HG03342 (cell line): ENCODE measurements at regions not wholly inside any gene's neighbourhood (a gene's known extent, or its start where the extent isn't known, plus 50 kb on each side); places are given as distances from the start of the nearest gene placed in this dataset.
A peak's percentile ranks its signal among the peaks of the same experiment; 100 is the strongest.

Source experiments
- ATAC-seq: cut with Tn5 transposase; IDR thresholded peaks from one replicate; pipeline ENCODE4 v1.9.1; 2021; ENCODE audit warnings: mild to moderate bottlenecking, moderate library complexity; ENCODE audit not compliant: unreplicated experiment

DNA sequence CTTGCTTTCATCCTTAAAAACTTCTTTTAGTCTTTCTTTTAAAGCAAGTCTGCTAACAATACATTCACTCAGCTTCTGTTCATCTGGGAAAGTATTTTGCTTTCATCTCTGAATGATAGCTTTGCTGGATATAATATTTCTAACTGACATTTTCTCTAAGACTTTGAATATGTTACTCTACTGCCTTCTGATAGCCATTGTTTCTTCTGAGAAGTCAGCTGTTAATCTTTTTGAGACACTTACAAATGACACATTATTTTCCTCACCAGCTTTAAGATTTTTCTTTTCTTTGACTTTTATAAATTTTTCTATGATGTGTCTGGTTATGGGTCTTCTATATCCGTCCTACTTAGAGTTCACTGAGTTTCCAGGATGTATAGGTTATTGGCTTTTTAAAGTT lies 643.1 kb downstream of the KCNA4 start:
- no peak for ATAC-seq

DNA sequence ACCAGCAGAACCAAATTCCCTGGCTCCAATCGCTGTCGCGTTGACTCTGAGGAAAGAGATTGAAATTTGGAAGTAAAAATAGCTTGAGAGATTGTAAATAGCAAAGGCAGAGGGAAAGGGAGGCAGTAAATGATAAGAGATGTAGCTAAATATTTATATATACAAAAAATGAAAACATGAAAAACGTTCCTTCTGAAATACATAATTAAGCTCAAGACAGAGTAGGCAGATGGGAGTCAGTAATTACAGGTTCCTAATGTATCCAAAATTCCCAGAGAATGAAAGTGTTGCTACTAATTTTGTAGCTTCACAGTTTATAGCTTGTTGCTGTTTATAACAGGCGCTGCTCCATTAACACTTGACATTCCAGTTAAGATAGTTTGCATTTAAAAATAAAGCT lies 648.7 kb downstream of the KCNA4 start:
- ATAC-seq = no peak

DNA sequence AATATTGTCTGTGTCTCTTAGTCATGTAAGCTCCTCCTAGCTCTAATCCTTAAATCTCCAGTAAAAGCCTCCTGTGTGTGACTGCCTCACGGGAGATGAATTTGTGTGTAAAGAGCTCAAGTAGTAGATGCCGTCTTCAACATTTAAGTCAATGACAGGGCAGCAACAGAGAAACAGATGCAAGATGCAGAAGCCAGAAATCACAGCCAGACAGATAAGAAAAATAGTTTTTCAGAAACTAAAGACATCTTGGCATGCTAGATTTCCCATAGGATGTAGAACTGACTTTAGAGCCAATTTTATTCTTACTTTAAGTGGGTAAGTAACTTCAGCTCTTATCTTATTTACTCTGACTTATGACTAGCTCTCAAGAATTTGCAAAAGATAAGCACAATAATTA lies 652.8 kb downstream of the KCNA4 start:
- ATAC-seq = no peak

DNA sequence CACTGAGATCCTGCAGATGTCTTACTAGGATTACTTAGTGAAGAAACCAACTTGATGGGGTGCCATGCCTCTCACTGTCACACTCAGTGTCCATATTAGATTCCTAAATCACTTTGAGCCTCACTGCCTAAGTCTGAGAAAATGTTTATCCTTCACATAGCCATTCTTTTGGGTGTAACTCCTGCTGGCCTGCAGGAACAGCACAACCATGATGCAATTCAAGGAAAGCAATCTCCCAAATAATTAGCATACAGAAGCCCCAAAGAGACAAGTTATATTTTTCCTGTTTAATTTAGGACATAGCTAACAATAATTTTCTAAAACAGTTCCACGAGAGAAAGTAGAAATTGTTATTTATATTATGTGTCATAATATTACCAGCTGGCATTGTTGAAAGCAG lies 655.5 kb downstream of the KCNA4 start:
- no peak for ATAC-seq

DNA sequence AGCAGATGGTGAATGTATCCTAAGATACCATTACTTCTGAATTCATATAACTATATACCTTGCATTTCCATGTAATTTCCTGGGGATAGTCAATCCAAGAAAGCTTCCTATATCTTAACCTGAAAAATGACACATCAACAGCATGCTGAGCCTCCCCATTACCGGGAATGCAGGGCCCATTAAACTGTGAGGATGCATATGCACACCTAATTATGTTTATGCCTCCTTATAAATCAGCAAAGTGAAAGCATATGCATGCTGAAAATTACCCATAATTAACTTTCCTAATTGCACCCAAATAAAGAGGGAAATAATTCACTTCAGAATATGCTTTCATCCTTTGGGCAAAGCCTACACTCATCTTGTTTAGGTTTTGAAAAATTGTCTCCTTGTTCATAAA lies 663.0 kb downstream of the KCNA4 start:
- no peak for ATAC-seq

DNA sequence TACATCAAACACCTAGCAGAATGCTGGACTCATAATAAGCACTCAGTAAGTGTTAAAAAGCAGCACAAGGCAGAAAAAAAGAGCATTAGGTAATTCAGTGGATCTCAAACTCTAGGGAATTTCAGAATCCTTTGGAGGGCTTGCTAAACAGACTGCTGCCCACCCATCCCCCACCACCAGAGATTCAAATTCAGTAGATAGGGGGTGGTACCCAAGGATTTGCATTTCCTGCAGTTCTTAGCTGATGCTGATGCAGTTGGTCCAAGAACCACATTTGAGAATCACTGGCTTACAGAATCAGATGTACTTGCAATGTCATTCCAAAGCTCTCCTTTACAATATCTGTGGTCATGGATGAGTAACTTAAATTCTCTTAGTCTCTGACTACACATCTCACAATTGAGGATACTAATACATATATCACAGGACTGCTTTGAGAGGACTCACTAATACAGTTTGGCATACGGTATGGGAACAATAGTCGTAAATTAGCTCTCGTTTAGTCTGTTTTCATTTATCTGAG lies 664.5 kb downstream of the KCNA4 start:
- ATAC-seq = no peak

DNA sequence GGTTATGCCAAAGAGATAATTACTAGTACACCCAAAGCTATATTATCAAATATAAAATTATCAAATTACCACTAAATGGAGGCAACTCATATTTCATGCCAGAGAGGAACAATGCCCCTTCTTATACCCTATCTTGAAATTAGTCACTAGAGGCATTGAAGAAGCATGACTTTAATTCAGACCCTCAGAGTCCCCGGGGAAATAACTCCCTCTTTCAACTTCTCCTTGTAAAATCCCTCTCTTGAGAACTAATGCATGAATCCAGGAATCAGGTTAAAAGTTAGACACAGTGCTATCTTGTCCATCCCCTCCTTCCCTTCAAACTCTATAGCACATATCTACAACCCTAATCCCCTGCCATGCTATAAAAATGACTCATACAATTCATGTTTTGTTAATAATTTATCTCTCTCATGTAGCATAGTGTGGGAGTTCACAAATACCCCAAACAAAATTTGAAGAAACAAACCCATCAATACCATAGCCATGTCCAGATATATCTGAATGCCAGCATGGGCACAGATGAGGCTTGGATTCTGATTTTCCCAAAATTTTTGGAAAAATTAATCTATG lies 665.4 kb downstream of the KCNA4 start:
- ATAC-seq = no peak

DNA sequence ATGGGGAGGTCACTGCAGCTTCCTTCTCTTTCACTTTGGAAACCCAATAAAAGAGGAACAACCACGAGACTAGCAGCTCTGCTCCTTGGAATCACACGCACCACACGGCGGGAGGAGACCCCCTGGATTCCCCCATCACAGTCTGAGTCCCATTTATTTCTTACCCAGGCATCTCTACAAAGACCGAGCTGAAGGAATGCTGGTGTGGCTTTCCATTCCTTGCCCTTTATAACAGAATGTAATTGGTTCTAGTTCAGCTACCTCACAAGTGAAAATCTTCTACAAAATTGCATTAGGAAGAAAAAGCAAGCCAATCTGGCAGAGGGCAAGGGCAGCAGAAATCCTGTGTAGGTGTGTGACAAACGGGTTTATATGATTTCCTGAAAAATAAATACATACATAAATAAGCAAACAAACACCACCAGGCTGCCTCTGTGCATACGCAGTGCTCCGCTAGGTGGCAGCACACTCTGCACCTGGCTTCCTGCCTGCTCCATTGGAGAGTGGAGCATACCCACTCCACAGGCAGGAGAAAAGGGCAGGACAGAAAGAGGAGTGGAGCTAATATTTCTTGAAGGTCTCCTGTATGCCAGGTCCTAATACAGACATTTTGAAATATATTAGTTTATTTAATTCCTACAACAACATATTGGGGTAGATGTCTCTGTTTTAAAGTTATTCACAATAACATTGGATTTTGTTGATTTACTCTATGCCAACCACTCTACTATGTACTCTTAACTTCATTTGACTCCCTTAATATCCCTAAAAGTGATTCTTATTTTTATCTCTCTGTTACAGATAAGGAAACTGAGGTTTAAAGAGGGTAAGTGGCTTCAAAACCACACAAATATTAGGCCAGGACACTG lies 673.1 kb downstream of the KCNA4 start:
- peak; percentile 98 for ATAC-seq

DNA sequence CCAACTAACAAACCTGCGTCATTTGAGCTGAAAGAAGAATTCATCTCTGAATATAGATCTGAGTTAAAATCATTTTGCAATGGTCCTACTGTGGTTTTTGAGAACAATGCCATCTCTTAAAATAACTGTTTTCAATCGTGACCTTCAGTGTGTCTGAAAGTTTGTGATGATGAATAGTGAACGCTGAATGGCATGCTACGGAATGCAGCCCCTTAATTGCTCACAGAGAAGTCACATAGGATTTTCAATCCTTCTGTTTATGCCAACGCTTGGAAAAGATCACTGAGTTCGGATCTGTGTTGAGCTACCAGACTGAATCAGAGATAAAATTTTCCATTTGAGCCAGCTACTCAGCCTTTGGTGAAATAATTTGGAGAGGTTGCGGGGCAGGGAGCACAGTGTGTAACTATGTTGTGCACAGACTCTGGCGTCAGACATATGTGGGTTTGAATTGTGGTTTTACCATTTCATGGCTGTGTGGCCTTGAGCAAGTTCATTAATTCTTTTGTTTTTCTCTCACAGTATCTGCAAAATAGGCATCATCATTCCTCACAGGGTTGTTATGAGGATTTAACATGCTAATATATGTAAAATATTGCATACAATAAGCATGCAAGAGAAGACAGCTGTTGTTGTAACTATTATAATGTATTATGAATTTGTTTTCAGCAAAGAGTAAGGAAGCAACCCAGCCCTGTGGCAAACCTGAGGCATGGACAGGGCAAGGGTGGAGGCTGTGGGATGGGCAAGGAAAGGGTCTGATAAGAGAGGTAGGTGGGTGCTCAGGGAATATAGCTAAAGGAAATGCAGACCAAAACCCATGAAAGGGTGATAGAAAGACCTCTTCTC lies 679.9 kb downstream of the KCNA4 start:
- ATAC-seq = no peak

DNA sequence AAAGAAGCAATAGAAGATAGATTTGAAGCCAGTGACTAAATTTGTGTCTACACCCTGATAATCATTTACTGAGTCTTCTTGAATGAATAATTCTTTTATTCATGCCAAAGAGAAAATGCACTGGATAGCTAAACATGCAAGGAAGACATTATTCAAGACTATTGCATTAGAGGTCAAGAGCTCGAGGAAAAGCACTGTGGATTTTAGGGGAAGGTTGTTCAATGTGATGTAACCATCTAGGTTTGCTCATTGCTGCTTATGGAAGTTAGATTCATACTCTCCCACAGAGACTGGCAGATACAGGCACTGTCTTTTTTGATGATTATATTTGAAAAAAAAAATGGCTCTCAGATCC lies 682.1 kb downstream of the KCNA4 start:
- ATAC-seq = no peak

DNA sequence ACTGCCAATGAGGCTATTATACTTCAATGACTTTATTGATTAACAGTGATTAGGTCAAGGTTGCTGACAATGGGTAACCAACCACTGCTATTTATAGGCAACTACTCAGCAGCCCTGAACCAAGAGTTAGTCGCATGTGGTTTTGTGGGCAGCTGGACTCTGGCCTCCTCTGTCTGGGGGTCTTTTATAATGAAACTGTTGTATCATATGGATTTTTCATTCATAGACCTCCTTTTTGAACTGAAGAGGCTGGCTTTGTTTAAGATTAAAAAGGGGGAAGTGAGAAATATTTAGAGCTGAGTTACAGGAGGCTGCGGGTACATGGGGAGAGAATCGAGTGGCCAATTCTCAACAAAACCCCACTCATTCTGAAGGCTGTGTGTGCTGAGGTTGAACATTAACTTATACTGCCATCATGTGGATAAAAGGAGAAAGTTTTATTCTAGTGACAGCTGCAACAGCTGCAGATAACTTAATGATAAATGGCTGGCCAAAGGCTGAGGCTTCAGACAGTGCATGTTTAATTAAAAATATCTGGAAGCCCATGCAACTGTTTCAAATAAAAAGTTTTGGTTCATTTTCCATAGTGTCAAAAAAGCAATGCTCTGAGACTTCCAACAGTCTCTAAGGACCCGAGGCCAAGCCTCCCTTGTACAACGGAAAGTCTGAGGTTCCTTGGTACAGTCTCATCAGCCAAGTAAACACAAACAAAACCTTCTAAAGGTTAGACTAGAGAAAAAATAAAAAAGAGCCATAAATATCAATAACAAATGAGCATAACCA lies 682.6 kb downstream of the KCNA4 start:
- ATAC-seq = peak; percentile 93

DNA sequence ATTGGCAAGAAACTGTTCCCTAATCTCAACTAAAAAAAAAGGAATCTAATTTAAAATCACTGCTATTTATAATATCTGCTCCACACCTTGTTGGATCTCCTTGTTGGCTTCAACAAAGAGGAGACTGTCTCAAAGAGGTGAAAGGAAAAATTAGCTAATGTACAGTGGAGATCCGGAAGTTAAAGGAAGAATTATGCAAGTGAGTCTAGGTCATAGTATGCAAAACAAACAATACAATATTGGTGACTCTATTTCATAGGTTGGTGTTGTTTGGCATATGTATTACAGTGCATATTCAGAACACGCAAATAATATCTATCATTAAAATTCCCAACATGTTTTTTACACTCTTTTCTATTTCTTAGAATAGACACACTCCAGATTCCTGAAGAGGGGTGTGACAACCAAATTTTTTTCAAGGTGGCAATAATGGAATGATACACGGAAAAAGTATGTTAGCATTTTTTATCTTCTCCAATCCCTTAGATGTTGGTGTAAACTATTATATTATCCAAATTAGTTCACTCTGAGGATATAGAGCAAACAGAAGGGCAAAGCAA lies 685.3 kb downstream of the KCNA4 start:
- ATAC-seq = no peak

DNA sequence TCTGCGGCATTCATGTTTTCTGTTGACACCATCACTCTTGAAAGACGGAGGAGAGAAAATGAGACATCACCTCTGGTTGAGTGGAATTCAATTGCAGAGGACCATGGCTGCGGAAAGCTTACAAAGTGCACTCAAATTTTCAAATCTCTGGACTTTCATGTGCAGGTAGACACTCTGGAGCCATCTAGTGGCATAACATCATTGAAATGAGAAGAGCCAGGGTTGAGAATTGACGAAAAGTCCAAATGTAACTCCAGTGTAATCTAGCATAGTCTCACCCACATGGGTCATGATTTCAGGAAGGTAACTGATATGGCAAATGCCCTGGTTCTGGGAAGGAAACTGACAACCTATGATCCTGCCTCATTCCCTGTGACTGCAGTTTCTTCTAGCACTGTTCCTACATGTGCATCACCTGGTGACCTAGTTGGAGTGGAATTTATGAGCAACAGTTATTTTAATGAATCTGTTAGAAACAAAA lies 687.8 kb downstream of the KCNA4 start:
- peak; percentile 41 for ATAC-seq

DNA sequence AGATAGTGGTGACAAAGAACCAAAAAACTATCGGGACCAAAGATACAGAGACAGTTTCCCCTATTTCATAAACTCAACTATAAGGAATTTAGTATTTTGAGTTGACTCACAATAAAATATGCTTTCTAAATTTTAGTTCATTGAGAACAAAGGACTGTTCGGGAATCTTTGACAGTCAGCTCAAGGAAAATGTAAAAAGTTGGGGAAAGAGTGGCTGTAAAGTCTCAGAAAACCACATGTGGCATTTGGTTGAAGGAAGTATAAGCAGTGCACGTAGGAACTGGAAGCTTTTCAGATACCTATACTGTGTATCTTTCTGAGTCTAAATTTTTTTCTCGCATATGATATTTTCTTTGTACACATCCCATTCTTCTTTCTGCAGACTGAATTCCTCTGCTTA lies 688.9 kb downstream of the KCNA4 start:
- ATAC-seq = no peak

DNA sequence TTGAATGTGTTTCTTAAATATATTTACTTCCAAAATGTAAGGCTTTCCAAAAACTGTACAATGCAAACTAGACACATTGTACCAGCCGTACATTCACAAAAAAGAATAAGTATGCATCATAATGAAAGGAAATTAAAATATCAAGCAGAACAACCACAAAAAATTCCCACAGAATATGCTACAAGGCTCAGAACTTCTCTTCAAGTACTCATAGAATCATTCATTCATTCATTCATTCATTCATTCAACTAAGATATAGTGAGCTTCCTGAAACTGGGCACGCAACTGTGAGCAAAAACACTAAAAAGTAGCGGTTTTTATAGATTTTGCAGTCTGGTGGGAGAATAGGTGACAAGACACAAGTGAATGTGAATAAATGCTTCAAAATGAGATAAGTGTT lies 690.1 kb downstream of the KCNA4 start:
- no peak for ATAC-seq

DNA sequence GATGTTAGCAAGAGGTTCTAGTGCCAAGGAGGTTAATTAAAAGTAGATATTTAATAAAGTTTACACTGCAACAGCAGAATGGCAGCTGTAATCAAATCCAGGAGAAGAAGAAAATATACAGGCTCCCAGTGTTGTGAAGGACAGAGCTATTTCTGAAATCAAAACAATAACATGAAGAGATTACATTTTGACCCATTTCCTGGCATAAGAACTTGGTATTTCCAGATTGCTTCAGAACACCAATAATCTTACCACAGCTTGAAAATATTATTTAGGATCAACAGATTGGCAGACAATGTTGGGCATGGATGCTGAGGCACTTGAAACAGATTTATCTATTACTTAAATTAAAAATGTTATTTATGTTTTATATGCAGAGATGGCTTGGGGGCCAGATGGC lies 692.5 kb downstream of the KCNA4 start:
- ATAC-seq = no peak

DNA sequence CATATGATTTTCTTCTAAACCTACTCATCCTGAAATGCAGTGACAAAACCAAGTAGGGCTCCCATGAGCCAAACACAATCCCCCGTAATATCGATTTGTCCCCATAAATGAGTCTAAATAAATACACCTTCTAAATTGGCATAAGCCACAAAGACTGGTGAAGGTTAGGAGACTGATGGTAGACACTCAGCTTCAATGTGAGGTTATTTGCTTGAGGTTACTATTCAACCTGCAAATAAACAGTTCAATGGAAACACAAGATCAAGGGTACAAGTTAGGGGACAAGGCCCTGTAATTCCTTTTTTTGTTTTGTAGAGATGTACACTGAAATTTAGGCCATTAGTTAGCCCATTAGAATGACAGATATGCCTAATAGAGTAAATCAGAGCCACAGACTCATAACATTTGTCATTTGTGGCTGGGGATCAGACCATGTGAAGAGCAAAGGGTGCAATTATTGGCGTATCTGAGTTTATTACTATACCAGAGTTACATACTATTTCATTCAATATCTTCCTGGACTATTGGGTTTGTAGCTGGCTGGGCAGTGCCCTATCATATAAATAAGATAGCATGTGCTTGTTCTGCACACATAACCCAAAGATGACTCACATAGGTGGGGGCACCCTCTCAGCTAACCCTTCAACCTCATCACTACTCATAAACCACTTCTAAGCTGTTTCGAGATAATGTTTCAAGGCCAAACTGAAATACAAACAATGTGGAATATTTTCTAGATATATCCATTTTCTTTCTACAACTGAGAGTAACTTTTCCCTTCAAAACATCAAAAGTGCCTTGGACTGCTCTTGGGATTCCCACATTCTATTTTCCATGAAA lies 695.3 kb downstream of the KCNA4 start:
- no peak for ATAC-seq

DNA sequence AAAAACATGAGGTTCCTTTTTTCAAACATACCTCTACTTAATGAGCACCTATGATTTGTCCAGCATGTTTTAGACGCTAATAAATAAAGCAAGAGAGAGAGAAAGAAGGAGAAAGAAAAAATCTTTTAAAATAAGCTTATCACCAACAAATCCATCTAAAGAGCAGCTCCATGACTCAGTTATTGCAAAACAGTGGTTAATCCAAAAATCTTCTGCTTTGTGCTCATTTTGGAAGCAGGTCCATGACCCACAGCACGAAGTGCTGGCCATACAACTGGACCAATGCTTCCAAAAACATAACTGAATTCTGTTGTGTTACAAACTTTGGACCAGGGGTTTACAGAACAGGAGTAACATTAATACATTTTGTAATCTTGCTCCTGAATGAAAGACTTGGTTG lies 696.6 kb downstream of the KCNA4 start:
- no peak for ATAC-seq

DNA sequence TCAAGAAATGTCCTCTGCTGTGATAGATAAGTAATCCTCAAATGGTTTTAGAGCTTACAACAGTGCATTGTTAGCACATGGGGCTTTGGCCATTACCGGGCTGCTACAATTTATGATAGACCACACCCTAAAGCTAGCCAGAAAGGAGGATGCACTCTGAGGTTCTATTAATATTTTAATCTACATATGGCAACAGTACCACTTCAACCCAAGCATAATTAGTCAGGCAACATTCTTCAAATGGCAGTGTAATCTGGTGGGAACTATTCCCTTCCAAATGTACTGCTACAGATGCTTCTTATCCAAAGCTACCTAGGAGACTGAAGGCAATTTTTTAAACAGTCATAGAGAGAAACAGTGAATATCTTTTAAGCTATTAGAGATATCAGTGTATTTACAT lies 697.6 kb downstream of the KCNA4 start:
- ATAC-seq = no peak
